GM18511 (cell line): ENCODE measurements at regions not wholly inside any gene's neighbourhood (a gene's known extent, or its start where the extent isn't known, plus 50 kb on each side); places are given as distances from the start of the nearest gene placed in this dataset.
"Not testable (repeated sequence)": the region's sequence is repeated elsewhere in the genome, so short reads cannot be mapped to it uniquely, and the experiment has no call there.

ENCODE experiments used
- ATAC-seq: cut with Tn5 transposase; IDR thresholded peaks from one replicate; pipeline ENCODE4 v1.9.1; 2021; ENCODE audit warnings: mild to moderate bottlenecking, moderate library complexity; ENCODE audit not compliant: unreplicated experiment

DNA sequence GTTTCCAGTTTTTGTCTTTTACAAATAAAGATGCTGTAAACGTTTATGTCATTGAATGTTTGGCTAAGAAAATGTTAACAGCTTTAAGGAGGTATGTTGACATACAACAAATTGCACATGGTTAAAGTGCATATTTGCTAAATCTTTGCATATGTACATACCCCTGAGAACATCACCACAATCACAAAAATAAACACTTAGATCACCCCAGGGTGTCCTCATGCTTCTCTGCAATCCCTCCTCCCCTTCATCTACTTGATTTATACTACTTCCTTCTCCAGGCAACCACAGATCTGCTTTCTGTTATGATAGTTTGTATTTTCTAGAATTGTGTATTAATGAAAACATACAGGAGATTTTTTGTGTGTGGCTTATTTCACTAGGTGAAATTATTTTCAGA, 209.5 kb downstream of the GLRX3 start:
- no peak for ATAC-seq

DNA sequence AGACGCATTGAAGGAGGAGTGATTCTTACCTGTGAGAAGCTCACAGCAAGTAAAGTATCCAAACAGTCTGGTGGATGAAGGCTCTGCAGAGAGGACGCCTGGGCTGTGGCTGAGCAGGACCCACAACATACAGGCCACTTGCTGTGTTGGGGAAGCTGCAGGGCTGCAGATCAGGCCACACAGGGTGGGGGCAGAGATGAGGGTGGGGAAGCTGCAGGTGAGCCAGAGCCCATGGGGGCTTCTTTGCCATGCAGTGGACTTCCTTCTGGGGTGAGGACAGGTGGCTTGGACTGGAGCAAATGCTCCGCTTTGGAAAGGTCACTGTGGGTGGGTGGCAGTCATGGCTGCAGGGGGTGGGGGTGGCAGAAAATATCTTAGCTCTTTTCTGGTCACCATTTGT, 214.8 kb downstream of the GLRX3 start:
- ATAC-seq, result no peak

DNA sequence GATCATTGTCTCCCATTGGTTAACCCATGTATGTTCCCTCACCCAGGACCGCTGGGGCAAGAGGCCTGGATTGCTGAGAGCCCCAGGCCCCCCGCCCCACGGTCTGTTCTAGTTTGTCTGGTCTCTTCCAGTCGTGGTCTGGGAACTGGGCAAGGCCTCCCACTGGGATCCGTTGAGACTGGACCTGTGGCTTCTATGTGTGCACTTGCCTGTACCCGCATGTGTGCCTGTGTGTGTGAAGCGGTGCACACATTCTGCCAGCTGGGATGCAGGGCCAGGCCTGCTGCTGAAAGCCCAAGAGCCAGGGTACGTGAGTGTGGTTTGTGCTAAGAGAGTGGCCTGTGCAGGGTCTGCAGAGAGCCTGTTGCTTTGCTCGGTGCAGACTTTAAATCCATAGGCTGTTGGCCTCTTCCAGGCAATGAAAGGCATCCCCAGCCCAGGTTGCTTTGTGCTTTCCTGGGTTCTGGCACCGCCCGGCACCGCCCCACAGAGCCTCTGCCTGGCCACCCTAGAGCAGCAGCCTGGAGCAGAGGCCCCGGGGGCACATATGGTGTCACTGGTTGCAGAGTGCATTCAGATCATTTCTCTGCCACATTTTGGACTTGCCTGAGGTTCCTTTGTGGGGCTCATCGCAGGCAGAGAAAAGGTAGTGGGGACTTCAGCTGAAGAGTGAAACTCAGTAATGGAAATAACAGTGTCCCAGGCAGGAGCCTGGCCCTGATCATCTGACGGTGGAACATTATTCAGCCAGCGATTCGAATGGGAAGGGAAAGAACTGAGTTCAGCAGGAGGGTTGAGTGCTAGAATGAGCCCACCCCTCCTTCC, 215.5 kb downstream of the GLRX3 start:
- no peak for ATAC-seq

DNA sequence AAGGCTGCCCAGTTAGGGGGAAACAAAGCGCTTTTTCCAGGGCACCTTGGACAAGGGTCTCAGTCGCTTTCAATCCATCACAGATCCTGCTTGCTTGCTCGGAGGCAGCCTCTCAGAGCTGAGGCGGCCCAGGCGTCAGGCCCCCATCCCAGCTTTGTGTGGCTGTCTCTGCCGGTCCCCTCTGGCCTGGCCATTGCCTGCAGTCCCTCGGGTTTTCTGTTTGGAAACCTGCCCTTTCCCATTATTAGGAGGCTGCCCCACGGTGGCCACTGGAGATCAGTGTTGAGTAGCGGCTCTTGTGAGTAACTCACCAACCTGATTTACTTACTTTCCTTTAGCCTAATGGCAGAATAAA, 216.1 kb downstream of the GLRX3 start:
- ATAC-seq, result no peak

DNA sequence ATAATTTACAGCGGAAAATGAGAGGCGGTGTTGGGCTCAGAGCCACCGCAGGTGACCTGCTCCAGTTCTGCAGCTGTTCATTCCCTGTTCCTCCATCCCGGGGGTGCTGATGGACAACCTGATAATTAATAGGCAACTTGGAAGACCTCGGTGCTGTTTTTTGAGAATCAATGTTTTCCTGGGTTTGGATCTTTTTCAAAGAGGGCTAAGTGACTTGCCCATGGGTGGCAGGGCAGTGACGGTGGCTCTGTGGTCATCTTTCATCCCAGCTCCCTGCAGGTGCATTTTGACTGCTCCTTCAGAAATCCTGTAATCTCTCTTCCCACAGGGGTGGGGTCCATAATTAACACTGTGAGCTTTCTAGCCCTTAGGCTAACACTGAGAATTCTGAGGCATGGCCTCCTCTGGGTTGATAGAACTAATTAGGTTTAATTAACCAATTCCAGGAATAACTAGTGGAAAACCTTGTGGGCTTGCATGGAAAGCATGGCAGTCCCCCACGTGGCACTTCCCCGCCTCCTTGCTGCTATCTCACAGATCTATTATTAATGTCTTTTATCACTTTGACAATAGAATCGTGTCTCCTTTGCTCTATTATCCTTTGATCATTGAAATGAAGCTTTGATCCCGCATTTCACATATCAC, 217.9 kb downstream of the GLRX3 start:
- ATAC-seq, result no peak

DNA sequence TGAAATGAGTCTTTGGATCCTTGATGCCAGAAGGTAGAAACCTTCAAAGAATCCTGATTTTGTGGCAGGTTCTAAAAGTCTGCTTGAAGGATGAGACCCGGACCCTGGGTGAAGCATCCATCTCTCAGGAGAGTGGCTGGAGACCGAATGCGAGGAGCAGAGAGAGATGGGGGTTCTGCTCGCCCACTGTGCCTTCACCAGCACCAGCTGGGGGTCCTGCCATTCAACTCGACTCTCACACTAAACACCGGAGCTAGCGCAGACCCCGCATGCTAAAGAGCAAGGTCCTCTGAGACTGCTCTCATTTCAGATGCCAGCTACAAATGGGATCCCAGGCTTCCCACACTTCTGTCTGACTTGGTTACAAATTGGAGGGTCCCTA, 218.4 kb downstream of the GLRX3 start:
- ATAC-seq, result no peak

DNA sequence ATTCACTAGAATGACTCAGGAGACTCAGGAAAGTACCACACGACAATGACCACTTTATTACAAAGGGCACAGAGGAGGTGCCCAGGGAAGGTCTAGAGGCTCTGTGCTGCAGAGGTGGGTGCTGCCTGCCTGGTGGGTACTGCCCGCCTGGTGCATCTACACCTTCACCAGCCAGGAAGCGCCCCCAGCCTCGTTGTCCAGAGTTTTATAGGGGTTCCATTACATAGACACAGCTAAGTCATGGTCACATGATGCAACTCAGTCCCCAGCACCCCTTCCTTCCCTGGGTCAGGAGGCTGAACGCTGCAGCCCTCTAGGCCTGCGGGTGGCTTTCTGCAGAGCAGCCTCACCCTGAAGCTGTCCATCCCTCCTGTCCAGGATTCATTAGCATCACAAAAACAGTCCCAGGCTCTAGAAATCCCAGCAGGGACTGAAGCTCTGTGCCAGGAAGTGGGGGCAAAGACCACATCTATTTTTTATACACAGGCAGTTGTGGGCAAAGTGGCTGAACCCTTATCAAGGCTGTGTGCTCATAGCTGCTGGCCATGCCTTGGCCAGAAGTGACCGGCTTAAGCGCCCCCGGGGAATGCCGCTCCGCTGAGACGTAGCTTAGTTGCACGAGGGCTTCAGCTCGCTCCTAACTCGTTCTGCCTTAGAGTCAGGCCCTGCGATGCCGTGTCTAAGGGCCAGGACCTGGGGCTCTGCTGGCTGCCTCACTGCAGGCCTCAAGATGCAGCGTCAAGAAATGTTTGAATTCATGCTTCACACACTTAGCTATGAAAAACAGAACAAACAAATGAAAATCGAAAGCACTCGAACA, 219.0 kb downstream of the GLRX3 start:
- no peak for ATAC-seq

DNA sequence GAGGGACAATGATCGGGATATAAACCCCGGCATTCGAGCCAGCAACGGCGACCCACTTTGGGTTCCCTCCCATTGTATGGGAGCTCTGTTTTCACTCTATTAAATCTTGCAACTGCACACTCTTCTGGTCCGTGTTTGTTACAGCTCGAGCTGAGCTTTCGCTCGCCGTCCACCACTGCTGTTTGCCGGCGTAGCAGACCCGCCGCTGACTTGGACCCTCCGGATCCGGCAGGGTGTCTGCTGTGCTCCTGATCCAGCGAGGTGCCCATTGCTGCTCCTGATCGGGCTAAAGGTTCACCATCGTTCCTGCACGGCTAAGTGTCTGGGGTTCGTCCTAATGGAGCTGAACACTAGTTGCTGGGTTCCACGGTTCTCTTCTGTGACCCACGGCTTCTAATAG, 220.2 kb downstream of the GLRX3 start:
- not testable (repeated sequence) for ATAC-seq

DNA sequence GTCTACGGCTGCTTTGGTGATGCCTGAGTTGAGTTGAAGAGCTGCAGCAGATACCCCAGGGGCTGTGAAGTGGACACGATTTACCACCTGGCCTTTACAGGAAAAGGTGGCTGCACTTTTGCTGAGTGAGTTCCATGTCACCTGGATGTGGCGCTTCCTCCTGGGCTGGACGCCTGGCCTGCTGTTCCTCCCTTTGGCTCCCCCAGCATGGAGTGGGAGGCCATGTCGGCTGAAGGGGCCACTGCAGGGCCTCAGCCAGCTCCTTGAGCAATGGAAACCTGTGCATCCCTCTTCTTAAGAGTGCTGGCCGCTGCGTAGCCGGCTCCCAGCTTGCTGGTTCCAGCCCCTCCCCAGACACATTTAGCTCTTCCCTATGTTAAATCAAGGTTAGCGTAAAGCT, 221.0 kb downstream of the GLRX3 start:
- ATAC-seq, result no peak

DNA sequence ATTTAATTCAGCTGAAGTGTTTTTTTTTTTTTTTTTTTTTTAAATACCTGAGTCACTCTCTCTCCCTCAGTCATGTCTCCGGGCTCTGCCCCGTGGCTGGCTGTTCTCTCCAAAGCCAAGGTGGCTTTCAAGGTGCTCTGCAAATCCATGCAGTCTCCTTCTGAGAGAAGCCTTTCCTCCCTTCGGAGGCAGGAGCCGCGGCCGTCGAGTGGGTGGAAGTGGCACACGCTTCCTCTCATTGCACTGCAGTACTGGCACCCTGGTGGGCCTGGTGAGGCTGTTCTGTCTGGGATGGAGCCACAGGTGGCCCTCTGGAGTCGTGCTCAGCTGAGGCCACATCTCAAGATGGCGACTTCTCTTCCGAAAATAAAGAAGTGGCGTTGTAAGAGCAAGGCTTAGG, 221.8 kb downstream of the GLRX3 start:
- ATAC-seq, result no peak

DNA sequence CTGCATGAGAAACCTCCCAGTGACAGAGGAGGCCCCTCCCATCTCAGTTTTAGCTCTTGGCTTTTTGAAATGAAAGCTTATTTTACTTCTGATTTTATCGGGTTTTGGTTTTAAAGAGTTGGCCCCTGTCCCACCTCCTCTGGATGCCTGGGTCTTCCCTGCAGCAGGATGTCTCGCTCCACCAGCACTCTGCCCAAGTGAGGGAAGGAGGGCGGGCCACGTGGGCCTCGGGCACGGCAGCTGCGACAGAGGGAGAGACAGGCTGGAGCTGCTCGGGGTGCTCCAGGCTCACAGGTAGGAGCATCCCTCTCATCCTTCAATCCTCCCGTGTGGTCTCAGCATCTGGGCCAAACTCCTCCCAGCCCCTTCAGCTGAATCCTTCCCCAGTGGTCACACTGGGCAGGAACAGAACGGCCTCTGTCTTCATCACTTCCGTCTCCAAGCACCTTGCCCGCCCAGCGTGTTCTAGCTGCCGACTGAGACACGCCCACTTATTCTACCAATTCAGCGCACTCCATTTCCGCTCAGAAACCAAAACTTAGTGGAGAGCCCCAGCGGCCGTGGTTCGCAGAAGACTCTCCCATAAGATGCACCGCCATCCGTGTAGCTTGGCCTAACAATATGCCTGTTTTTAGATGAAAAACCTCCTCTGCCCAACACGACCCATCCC, 222.9 kb downstream of the GLRX3 start:
- no peak for ATAC-seq

DNA sequence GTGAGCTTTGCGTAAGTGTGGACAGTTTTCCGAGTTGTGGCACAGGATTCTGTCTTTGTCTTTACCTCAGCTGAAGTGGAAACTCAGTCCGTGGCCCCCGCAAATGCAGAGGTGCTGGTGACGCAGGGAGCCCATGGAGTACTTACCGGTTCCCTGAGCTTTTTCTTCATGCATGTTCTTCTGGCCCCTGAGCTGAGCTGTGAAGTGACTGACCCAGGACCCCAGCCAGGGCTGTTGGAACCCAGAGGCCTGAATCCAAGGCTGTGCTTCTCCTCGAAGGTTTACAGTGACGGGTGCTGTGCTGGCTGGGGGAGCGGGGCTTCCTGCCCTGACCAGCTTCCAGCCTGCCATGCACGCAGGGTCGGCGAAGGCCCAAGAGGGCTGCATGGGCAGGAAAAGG, 223.5 kb downstream of the GLRX3 start:
- no peak for ATAC-seq

DNA sequence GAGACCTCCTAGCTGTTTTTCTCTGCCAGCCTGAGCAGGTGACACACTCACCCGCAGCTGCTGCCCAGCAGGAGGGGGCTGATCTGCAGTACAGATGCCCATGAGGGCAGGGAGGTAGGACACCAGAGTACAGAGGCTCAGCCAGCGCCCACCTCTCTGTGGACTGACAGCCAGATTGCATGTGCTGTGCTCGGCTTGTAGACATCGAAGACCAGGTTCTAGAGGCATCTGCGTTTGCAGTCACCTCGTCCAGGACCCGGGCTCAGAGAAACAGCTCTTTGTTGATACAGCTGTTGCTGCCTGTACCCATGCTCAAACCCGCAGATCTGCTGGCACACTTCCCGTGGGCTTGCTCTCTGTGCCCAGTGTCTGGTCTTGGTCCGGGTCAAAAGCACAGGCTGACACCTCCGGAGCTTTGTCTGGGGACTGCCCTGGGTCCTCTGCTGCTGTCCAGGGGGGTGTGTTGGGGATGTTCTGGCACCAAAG, 224.7 kb downstream of the GLRX3 start:
- ATAC-seq, result no peak

DNA sequence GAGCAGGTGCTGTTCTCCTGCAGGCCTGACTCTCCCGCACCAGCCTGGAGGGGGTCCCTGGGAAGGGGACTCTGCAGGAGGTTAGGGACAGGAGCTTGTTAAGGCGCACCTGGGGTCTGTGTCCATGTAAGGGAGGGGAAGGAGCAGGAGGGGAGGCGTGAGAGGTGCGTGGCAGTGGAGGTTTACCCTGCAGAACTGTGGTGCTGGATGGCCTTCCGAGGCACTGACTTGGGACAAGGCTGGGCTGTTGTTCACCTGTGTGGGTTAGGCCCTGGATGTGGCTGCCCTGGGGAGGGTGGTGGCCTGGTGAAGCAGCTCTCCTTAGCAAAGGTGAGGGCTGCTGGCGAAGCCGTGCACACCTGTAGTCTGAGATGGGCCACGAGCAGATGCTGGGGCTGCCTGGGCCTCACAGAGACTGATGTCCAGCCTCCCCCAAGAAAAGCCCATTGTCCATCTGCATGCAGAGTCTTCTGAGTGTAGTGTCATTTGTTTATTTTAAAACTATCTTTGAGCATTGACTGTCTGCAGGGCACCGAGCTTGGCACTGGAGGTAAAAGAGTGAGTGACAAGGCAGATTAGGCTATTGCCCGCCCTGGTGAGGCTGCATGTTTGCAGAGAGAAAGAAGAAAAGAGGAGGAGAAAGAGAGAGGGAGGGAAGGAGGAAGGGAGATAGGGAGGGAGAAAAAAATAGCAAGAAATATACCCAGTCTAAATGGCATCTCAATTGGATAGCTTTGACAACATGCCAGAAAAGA, 225.3 kb downstream of the GLRX3 start:
- no peak for ATAC-seq

DNA sequence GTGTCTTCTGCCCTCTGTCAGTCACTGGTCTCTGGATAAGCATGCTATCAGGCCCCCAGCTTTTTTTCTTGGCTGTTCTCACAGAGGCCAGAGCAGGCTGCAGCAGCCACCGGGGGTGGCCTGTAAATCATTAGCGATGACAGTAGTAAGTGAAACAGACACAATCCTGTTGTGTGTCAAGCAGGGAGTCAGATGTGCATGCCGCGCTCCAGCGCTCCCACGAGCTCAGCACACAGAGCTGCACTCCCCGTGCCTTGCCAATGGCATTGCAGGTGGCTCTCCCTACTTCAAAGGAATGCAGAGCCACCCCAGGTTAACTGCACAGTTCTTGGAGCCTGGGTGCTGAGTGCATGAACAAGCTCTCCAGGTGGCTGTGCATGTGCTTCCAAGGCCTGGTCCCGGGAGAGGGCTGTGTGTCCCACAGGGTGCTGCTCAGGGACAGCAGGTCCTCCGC, 226.1 kb downstream of the GLRX3 start:
- ATAC-seq, result no peak

DNA sequence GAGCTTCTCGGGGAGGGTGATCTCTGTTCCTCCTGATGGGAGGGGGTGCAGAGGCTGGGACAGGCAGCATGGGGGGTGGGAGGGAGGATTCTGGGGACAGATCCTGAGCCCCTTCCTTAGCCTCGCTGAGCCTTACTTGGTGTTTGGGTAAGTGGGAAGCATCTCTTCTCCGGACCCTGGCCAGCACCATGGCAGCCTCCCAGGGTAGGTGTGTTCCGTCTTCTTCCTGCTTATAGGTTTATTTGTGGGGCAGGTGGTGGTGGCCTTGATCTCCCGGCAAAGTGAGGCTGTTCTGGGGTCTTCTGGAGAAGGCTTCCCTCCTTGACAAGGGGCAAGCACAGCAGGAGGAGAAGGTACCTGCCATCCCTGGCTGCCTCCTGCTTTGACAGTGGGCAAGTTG, 226.9 kb downstream of the GLRX3 start:
- no peak for ATAC-seq

DNA sequence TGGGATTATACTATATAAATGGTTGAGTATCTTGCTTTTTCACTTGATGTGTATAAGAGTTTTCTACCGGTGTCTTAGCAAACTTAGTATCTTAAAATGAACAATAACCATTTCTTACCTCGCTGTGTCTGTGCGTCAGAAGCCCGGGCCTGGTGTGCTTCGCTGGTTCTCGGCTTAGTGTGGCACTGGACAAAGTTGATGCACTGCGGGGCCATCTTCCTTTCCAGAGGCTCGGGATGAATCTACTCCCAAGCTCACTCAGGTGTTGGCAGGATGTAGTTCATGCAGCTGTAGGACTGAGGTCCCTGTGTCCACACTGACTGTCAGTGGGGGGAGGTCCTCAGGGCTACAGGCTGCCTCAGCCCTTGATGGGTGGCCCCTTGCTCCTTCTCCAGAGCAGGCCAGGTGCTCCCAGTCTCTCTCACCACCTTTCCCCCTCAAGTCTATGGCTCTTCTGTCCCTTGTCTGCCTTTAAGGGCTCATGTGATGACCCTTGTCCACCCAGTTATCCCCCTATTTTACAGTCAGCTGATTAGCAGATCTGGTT, 227.8 kb downstream of the GLRX3 start:
- no peak for ATAC-seq

DNA sequence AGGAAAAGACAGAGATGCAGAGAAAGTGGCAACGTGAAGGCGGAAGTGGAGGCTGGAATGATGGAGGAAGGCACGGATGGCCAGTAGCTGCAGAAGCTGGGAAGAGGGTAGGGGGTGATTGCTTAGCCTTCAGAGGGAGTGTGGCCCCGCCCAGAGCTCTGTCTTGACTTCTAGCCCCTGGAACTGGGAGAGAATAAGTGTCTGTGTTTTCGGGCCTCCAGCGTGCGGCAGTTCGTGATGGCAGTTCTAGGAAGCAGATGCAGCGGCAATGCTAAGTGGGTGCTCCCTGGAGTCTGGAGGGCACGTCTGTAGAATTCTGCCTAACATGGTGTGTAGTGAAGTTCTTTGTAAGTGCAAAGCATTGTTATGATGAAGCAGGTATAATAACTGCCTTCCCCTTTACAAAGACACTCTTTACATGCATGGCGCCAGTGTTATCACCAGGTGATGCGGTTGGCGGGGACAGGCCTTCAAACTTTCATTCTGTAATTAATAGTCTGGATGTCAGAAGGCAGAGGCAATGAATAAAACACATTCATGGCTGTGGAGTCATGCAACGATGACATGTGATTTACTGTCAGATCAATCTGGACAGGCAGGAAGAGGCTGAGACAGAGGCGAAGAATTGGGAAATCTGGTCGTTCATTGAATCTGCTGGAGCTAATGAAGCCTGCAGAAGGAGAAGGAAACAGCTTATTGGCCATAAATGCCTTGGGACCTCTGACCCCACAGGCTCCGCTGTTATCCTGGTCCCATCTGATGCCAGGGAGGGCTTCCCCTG, 228.6 kb downstream of the GLRX3 start:
- ATAC-seq, result no peak
